ENCODE measurements at regions not wholly inside any gene's neighbourhood (a gene's known extent, or its start where the extent isn't known, plus 50 kb on each side); places are given as distances from the start of the nearest gene placed in this dataset.
"Not testable (repeated sequence)": the region's sequence is repeated elsewhere in the genome, so short reads cannot be mapped to it uniquely, and the experiment has no call there.

DNA sequence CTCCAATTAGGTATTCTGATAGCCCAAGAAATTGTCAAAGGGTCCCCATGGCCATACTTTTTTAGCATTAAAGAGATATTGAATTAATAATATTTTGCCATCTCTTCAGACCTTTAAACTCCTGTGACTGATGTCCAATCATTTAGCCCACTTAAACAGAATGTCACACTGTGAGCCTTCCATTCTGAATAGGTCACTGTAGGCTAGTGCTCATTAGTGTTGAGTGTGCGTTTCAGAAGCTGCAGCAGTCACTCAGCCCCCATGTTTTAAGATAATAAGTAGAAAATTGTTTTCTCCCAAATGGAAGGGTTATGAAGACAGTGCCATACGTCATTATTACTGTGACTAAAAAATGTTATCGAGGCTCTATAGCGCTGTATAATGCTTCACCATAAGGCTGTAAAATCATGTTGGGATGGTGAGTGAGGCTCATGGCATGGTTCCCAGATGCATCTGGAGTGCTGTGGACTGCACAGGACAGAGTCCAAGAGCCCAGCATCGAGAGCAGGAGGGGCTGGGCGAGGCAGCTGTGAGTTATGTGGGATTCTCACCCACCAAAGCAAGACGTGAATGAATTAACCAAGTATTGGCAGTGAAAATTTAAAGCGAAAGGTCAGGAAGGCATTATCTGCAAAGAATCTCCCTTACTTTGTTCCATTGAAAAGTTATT is 2112.9 kb upstream of the WWC1 start:
- DNase-seq, result no peak

GRCh38 chr5:166185185-166185584 is 2106.3 kb upstream of the WWC1 start:
- no peak for DNase-seq

GRCh38 chr5:166188501-166189325 is 2102.7 kb upstream of the WWC1 start:
- no peak for DNase-seq

DNA sequence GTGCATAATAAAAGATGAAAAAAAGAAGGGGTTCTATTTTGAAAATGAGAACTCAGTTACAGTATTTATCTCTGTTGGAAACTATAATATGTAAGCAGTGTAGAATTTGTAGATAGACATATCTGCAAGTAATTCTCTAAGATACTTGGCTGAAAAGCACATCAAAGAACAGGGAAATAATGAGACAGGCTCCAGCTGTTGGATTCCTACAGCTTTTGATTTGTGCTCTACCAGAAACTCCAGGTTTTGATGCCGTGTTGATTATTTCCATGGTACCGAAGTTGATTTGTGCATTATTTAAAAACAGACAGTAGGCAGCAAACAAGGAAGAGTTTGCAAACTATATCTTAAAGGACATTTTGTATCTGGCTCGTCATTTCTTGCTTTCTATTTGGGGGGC is 2098.7 kb upstream of the WWC1 start:
- no peak for DNase-seq

- DNase-seq, result no peak
These were observed 2095.5 kb upstream of the WWC1 start for GRCh38 chr5:166195981-166196380.

GRCh38 chr5:166200532-166200931 is 2090.9 kb upstream of the WWC1 start:
- DNase-seq, result no peak

DNA sequence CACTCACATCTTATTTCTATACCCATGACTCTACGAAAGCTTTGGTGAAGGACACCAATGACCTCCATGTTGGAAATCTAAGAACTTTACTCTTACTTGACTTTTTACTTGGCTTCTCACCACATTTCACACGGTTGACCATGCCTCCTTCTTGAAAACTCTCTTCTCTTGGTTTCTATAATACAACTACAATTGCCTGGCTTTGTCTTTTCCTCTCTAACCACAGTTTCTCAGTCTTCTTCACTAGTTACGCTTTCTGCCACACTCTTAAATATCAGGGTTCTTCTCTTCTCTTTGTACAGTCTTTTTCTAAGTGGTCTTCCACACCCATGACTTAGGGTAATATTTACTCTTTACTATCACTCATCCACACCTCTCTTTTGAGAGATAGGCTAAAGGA is 2079.8 kb upstream of the WWC1 start:
- DNase-seq, result no peak

GRCh38 chr5:166236327-166236726 is 2055.1 kb upstream of the WWC1 start:
- no peak for DNase-seq

DNA sequence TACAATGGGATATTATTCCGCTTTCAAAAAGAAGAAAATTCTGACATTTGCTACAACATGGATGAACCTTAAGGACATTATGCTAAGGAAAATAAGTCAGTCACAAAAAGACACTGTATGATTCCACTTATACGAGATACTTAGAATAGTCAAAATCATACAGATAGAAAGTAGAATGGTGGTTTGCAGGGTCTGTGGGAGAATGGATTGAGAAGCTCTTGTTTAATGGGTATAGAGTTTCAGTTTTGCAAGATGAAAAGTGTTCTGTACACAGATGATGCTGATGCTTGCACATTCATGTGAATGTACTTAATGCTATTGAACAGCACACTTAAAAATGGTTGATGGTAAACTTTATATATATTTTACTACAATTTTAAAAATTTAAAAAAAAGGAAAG is 2050.7 kb upstream of the WWC1 start:
- DNase-seq, result no peak

- no peak for DNase-seq
These were observed 2045.9 kb upstream of the WWC1 start for GRCh38 chr5:166245556-166245955.

GRCh38 chr5:166251786-166252185 is 2039.7 kb upstream of the WWC1 start:
- no peak for DNase-seq

- DNase-seq, result no peak
These were observed 2033.8 kb upstream of the WWC1 start for GRCh38 chr5:166257661-166258060.

- no peak for DNase-seq
These were observed 2029.0 kb upstream of the WWC1 start for GRCh38 chr5:166262395-166262794.

GRCh38 chr5:166267907-166268306 is 2023.5 kb upstream of the WWC1 start:
- no peak for DNase-seq

GRCh38 chr5:166270712-166271111 is 2020.7 kb upstream of the WWC1 start:
- no peak for DNase-seq

DNA sequence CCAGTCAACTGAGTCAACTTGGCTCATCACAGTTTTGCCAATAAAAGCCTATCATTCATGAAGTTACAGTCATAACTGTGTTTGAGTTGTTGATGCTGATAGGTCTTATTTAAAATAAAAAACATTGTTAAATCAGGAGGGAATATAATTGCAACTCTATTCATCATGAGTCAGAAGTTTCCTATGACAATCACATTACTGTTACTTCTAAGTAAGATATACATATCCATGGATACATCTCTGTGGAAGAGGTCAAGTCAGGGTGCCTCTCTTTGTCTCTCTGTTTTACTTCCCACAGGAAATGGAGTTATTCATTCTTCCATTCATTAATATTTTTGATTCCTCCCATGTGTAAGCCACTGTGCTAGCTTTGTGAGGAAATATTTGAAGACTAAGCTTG is 2015.4 kb upstream of the WWC1 start:
- DNase-seq, result no peak

GRCh38 chr5:166279828-166280227 is 2011.6 kb upstream of the WWC1 start:
- DNase-seq, result no peak

GRCh38 chr5:166281433-166281832 is 2010.0 kb upstream of the WWC1 start:
- no peak for DNase-seq

DNA sequence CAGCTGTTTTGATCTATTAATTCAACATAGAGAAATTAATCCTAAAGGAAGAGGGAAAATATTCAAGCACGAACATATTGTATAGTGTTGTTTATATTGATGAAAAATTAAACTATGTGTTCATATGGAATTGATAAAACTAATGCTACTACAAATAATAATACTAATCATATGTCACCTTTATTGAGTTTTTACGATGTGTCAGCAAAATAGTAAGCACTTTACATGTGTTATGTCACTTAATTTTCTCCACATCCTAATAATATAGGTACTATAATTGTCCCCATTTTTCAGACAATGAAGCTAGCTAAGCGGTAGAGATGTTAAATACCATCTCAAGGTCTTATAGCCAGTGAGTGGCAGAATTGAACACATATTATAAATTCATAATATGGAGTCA is 2008.5 kb upstream of the WWC1 start:
- DNase-seq, result no peak

DNA sequence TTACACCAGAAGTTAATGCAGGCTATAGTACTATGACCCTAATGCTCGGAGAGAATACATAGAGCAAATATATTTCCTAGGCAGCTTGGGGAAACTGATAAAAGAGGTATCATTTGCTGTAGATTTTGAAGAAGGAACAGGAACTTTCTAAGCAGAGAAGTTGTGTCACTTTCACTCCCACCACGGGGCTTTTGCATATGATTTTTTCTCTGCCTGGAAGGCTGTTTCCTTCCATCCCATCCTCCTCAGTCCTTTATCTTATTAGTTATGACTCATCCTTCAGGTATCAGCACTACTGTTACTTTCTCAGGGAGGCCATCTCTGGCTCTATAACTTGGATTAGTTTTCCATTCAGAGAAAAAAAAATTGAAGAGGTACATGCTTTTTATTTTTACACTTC is 2006.1 kb upstream of the WWC1 start:
- DNase-seq, result no peak

DNA sequence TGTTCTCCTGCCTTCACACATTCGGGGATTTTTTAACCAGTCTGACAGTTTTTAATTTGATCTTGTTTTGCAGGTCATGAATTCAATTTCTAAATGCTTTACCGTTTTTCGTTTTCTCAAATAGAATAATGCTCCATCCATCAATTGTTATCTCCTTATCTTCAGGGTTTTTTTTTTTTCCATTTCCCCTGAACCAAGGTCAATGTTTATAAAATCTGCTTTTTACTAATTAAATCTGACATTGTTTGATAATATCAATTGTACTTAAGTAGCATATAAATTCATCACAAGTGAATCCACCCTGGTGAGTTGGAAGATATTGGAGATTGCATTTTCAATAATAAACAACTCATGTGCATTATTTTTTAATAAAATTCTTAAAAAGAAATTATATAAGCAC is 2004.6 kb upstream of the WWC1 start:
- no peak for DNase-seq

DNA sequence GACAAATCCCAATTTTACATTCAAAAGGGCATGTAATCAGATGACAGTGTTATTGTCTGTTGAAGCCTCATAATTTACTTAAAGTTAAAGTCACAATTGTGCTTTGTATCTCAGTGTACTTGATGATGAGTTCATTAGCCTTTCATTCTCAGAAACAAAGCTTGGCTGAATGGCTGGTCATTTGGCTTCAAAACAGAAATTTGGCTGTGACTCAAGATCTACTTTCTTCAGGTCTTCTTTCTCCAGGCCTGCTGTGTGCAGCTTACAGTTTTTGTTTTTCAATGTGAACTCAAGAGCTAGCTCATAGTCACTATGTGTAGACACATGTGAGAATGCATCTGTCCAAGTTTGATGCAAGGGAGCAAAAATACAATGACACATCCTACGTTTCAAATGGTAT is 2003.6 kb upstream of the WWC1 start:
- DNase-seq, result no peak

DNA sequence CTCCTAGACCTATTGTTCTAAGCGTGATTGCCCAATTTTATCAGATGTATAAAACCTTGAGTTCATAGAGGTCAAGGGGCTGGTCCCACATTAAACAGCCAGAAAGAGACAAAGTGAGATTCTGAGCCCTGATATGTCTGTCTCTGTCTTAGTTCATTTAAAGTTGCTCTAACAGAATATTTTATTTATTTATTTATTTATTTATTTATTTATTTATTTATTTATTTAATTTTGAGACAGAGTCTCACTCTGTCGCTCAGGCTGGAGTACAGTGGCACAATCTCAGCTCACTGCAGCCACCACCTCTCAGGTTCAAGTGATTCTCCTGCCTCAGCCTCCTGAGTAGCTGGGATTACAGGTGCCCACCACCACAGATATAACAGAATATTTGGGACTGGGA is 1999.6 kb upstream of the WWC1 start:
- not testable (repeated sequence) for DNase-seq

DNA sequence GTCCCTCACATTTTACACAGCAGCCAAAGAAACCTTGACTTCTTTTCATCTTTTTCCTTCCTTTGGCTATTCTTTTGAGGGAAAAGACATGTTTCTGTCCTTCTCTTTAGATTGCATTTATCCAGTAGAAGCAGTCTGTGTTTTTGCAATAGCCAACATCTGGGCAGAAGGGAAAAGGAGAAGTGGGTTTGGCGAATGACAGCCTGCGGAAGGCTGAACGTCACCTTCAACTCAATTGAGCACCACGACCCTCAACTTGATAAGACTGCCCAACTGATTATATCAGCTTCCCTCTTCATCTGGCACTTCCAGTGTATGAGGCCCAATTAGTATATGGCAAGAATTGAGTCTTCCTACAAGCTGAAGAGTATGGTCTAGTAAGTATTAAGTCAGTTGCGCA is 1997.6 kb upstream of the WWC1 start:
- no peak for DNase-seq

DNA sequence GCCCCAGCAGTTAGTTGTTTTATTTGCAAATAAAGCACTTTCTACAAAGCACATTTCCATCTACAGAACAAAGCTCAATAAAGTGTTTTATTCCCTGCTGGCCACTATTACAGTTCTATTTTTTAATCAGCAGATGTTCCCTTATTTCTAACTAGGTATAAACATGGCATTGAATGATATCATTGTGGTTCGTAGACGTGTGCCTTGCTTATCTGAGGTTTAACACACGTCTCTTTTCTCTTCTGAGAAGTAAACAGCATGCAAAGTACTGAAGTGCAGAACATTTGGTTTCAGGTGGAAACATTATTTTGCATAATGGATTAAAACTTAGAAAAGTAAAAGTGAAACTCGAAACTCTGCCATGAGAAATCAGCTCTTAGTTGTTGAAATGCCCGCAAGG is 1989.3 kb upstream of the WWC1 start:
- DNase-seq, result no peak

Measured in NCI-H2029 treated with DMSO at 0.1 percent for 48 hours (cell line).